ENCODE measurements at regions not wholly inside any gene's neighbourhood (a gene's known extent, or its start where the extent isn't known, plus 50 kb on each side); places are given as distances from the start of the nearest gene placed in this dataset.
"Not testable (repeated sequence)": the region's sequence is repeated elsewhere in the genome, so short reads cannot be mapped to it uniquely, and the experiment has no call there.

DNA sequence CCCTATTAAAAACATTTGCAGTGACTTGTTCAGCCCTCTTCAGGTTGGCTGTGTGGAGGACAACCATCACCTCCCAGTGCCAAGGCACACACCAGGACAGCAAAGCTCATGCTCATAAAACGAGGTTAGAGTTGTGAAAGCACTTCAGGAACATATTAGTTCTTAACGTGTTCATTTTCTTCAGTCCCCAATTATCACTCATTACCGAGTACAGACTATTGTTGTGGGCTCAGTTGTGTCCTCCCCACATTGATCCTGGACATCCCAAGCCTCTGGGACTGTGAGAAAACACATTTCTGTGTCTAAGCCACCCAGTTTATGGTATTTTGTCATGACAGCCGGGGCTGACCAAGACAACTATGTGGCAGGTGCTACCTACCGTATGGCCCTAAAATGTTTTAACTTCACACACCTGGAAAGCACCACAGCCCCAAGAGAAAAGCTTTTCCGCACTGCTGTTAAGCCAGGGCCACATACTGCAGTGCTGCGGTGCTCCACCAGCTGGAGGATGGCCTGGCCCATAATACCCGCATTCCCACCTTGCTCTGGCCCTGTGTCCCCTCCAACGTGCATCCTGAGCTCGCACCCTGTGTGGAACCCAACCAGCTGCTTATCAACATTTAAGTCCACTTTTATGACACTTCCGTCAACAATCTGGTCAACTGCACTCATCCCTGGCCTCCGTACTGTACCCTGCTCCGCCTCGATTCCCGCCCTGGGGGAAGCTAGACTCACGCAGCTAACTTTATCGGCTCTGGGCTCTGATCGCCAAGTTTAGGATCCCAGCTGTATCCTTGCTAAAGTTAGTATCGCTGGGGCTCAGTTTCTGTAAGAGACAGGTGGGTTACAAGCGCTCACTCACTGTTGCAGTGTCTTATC lies 160.6 kb downstream of the KLRB1 start:
- 25% methylated on average over 15 of the region's 20 CpGs; no CpG with 5 or more reads in 1 of the 2 experiments for WGBS, 2 experiments (ENCODE audit: extremely low coverage in 1 of 2, insufficient coverage in 1 of 2, insufficient read length in 1 of 2, insufficient replicate concordance in 2 of 2, low coverage in 1 of 2, low lambda C conversion rate in 2 of 2, missing lambda C conversion rate in 1 of 2)
- not testable (repeated sequence) for H2AFZ ChIP-seq (ENCODE audit: low read length); FAIRE-seq

DNA sequence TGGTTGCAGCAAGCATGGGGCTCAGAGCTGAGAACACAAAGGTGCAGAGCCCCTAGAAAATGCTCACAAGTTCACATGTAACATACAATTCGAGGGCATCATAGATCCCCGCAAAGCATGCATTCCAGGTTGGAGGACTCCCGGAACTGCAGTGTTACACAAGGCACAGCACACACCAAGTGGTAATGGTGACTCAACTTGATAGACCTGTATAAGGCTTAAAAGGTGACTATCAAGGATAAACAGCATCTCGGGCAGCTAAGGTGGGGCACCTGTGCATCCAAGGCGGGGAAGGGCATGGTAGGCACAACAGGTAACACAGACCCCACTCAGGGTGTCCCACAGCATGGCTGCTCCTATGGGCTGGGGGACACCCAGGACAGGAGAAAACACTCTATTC lies 167.3 kb downstream of the KLRB1 start:
- H2BK120ac ChIP-seq (replicated peaks; ENCODE audit: low read depth, low read length); H3K4me1 ChIP-seq (replicated peaks in 1 of 4; ENCODE audit: control insufficient read depth in 3 of 4, insufficient read depth in 4 of 4, low read length in 3 of 4); DNase-seq (ENCODE audit: low read depth in 1 of 2, low spot score in 2 of 2); H3K56ac ChIP-seq (replicated peaks; ENCODE audit: insufficient read length, low read depth, low read length); H4K91ac ChIP-seq (replicated peaks; ENCODE audit: insufficient read length, low read length); H3K27me3 ChIP-seq (replicated peaks in 1 of 4; ENCODE audit: control insufficient read depth in 3 of 4, extremely low read depth in 1 of 4, insufficient read depth in 3 of 4, low read length in 3 of 4); H3K79me1 ChIP-seq (ENCODE audit: low read depth, low read length); H3K9ac ChIP-seq (replicated peaks in 1 of 4; ENCODE audit: extremely low read depth in 1 of 4, low read depth in 3 of 4, low read length in 3 of 4); H3K36me3 ChIP-seq (ENCODE audit: control insufficient read depth in 2 of 4, insufficient read depth in 4 of 4, low read length in 3 of 4); H3K4me2 ChIP-seq (ENCODE audit: insufficient read depth in 1 of 2, low read depth in 2 of 2, low read length in 2 of 2); H3K4ac ChIP-seq (replicated peaks; ENCODE audit: insufficient read length, low read depth, low read length); H4K20me1 ChIP-seq (replicated peaks in 1 of 2; ENCODE audit: control insufficient read depth in 1 of 2, insufficient read depth in 2 of 2, low read length in 2 of 2); H2BK20ac ChIP-seq (ENCODE audit: low read length); H3K79me2 ChIP-seq (ENCODE audit: control insufficient read depth in 1 of 2, insufficient read depth in 2 of 2, low read length in 2 of 2); CTCF ChIA-PET (ENCODE audit: partially characterized antibody); H3K9me3 ChIP-seq (ENCODE audit: insufficient read depth in 2 of 2, low read depth in 1 of 2, low read length in 1 of 2); H2AFZ ChIP-seq (ENCODE audit: low read length); POLR2A ChIA-PET (ENCODE audit: partially characterized antibody); H3K4me3 ChIP-seq (ENCODE audit: extremely low read depth in 1 of 4, insufficient read depth in 2 of 4, low read depth in 3 of 4, low read length in 4 of 4); H4K5ac ChIP-seq (ENCODE audit: insufficient read length, low read depth, low read length); FAIRE-seq; H4K8ac ChIP-seq (ENCODE audit: extremely low read depth, insufficient read depth, low read length); H3K23me2 ChIP-seq (ENCODE audit: low read depth, low read length); H3K18ac ChIP-seq (ENCODE audit: extremely low read depth, low read length); H2BK12ac ChIP-seq (ENCODE audit: low read depth, low read length); H3K14ac ChIP-seq (ENCODE audit: insufficient read length); H3K23ac ChIP-seq (ENCODE audit: insufficient read length); H2AK5ac ChIP-seq (ENCODE audit: low read depth, low read length); H3K27ac ChIP-seq (ENCODE audit: low read depth, low read length); H2BK5ac ChIP-seq (ENCODE audit: low read depth, low read length); H2BK15ac ChIP-seq (ENCODE audit: low read length): not testable (repeated sequence)
- WGBS, 2 experiments (ENCODE audit: extremely low coverage in 1 of 2, insufficient coverage in 1 of 2, insufficient read length in 1 of 2, insufficient replicate concordance in 2 of 2, low coverage in 1 of 2, low lambda C conversion rate in 2 of 2, missing lambda C conversion rate in 1 of 2) = 99% methylated on average over 4 of the region's 5 CpGs; no CpG with 5 or more reads in 1 of the 2 experiments

More for the DNA sequence above, 160.6 kb downstream of the KLRB1 start:
- H3K27me3 ChIP-seq (replicated peaks in 1 of 4; ENCODE audit: control insufficient read depth in 3 of 4, extremely low read depth in 1 of 4, insufficient read depth in 3 of 4, low read length in 3 of 4); H2AK5ac ChIP-seq (ENCODE audit: low read depth, low read length); H3K18ac ChIP-seq (ENCODE audit: extremely low read depth, low read length); H3K27ac ChIP-seq (ENCODE audit: low read depth, low read length); H4K5ac ChIP-seq (ENCODE audit: insufficient read length, low read depth, low read length); H3K79me1 ChIP-seq (ENCODE audit: low read depth, low read length); H2BK120ac ChIP-seq (replicated peaks; ENCODE audit: low read depth, low read length); H3K4ac ChIP-seq (replicated peaks; ENCODE audit: insufficient read length, low read depth, low read length); H2BK12ac ChIP-seq (ENCODE audit: low read depth, low read length); CTCF ChIA-PET (ENCODE audit: partially characterized antibody); H4K20me1 ChIP-seq (replicated peaks in 1 of 2; ENCODE audit: control insufficient read depth in 1 of 2, insufficient read depth in 2 of 2, low read length in 2 of 2); H4K8ac ChIP-seq (ENCODE audit: extremely low read depth, insufficient read depth, low read length); H3K9me3 ChIP-seq (ENCODE audit: insufficient read depth in 2 of 2, low read depth in 1 of 2, low read length in 1 of 2); H4K91ac ChIP-seq (replicated peaks; ENCODE audit: insufficient read length, low read length); H2BK15ac ChIP-seq (ENCODE audit: low read length); H2BK5ac ChIP-seq (ENCODE audit: low read depth, low read length); H2BK20ac ChIP-seq (ENCODE audit: low read length); H3K4me1 ChIP-seq (replicated peaks in 1 of 4; ENCODE audit: control insufficient read depth in 3 of 4, insufficient read depth in 4 of 4, low read length in 3 of 4); POLR2A ChIA-PET (ENCODE audit: partially characterized antibody); H3K14ac ChIP-seq (ENCODE audit: insufficient read length); H3K36me3 ChIP-seq (ENCODE audit: control insufficient read depth in 2 of 4, insufficient read depth in 4 of 4, low read length in 3 of 4); H3K23ac ChIP-seq (ENCODE audit: insufficient read length); H3K56ac ChIP-seq (replicated peaks; ENCODE audit: insufficient read length, low read depth, low read length); H3K23me2 ChIP-seq (ENCODE audit: low read depth, low read length); H3K79me2 ChIP-seq (ENCODE audit: control insufficient read depth in 1 of 2, insufficient read depth in 2 of 2, low read length in 2 of 2): not testable (repeated sequence)
- DNase-seq (ENCODE audit: low read depth in 1 of 2, low spot score in 2 of 2) = peak in 1 of 2 experiments; percentile 64
- H3K9ac ChIP-seq (replicated peaks in 1 of 4; ENCODE audit: extremely low read depth in 1 of 4, low read depth in 3 of 4, low read length in 3 of 4) = peak overlapping the region in 1 of 4 experiments; percentile 40; a peak in 1 of 7 replicates
- H3K4me2 ChIP-seq (ENCODE audit: insufficient read depth in 1 of 2, low read depth in 2 of 2, low read length in 2 of 2) = peak overlapping the region; percentile 78 to 87
- H3K4me3 ChIP-seq (ENCODE audit: extremely low read depth in 1 of 4, insufficient read depth in 2 of 4, low read depth in 3 of 4, low read length in 4 of 4) = peak overlapping the region; percentile 74 to 88 (median 75)
